C4-2B (cell line): ENCODE measurements at regions not wholly inside any gene's neighbourhood (a gene's known extent, or its start where the extent isn't known, plus 50 kb on each side); places are given as distances from the start of the nearest gene placed in this dataset.

Experiments
- CTCF ChIP-seq: fragments of 450-650 bp; conservative IDR thresholded peaks from 2 replicates; pipeline ENCODE4 v1.5.1; 2017; ENCODE audit warnings: mild to moderate bottlenecking
- ZFX ChIP-seq: fragments of 450-650 bp; IDR thresholded peaks from 2 replicates; pipeline ENCODE4 v1.6.1; 2017

DNA sequence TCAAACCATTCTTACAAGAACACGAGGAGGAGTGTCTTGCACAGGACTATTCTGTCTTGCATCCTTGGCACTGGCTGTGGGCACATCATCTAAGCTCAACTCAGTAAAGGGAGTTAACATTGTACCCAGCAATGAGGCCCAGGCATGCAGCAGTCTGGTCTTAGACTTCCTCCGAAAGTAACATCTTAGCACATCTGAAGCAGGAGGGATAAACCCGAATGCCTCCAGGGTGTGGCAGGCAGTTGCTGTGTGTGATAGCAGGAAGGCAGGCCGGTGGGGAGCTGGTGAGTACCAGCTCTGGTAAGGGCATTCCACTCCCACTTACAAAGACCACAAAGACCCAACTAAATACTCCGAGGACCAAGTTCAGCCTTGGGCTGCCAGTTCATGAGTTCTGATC is 206.3 kb downstream of the TSN start:
- TF ChIP-seq CTCF: no peak
- no peak for TF ChIP-seq ZFX
